HL-60 (cell line): ENCODE measurements at regions not wholly inside any gene's neighbourhood (a gene's known extent, or its start where the extent isn't known, plus 50 kb on each side); places are given as distances from the start of the nearest gene placed in this dataset.
A peak's percentile ranks its signal among the peaks of the same experiment; 100 is the strongest.
"Not testable (repeated sequence)": the region's sequence is repeated elsewhere in the genome, so short reads cannot be mapped to it uniquely, and the experiment has no call there.

Experiments used
- DNase-seq, 2 experiments: peaks; one replicate each; pipeline ENCODE4 v3.0.0-alpha.2; 2010 to 2020; ENCODE audit warnings: low read depth in 1 of 2, low spot score in 1 of 2
- H3K27ac ChIP-seq: fragments of 250-450 bp; sonication (Bioruptor Pico); replicated peaks from 2 replicates; pipeline ENCODE4 v1.5.1; 2020; ENCODE audit warnings: mild to moderate bottlenecking, moderate library complexity
- H3K27me3 ChIP-seq: fragments of 250-450 bp; sonication (Bioruptor Pico); 2 replicates; pipeline ENCODE4 v1.5.1; 2021; ENCODE audit warnings: mild to moderate bottlenecking, moderate library complexity; ENCODE audit not compliant: insufficient read depth, poor library complexity, severe bottlenecking
- H3K4me3 ChIP-seq: replicated peaks from 2 replicates; pipeline ENCODE4 v1.5.1; 2011; ENCODE audit warnings: mild to moderate bottlenecking, control low read depth, low read length; ENCODE audit not compliant: insufficient read depth
- GABPA ChIP-seq: IDR thresholded peaks from 2 replicates; pipeline ENCODE4 v1.6.1; 2012; ENCODE audit warnings: low read depth
- POLR2AphosphoS5 ChIP-seq: IDR thresholded peaks from 2 replicates; pipeline ENCODE4 v1.6.1; 2012; ENCODE audit warnings: low read depth
- SPI1 ChIP-seq: IDR thresholded peaks from 2 replicates; pipeline ENCODE4 v1.6.1; 2012; ENCODE audit warnings: low read depth, mild to moderate bottlenecking, borderline replicate concordance
- TF ChIP-seq, protein P1 (sequence below): IDR thresholded peaks from 2 replicates; pipeline ENCODE4 v1.6.1; 2012; ENCODE audit warnings: low read depth; ENCODE audit not compliant: insufficient replicate concordance
- TF ChIP-seq, protein P2 (sequence below): IDR thresholded peaks from one replicate; pipeline ENCODE4 v1.5.1; 2011; ENCODE audit warnings: low read length, control low read depth, inconsistent platforms; ENCODE audit not compliant: insufficient read depth

DNA sequence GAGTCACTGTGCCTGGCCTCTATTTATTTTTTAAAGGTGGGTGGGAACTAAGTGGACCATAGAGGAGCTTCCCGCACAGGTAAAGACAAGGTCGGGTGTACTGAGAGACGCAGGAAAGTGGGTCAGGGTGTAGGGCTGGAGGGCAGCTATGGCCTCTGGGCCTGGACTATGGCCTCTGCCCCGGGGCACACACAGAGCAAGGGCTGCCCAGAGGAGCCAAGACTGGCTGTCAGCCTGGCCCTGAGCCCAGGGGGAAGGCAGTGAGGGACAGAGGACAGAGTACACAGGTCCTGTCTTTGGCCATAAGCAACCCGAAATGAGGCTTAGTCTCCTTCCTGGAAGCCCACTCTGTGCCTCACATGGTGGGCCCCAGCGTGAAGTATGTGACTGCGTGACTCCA is 102.1 kb upstream of the PRB2 start:
- no peak overlapping the region for H3K27ac ChIP-seq

DNA sequence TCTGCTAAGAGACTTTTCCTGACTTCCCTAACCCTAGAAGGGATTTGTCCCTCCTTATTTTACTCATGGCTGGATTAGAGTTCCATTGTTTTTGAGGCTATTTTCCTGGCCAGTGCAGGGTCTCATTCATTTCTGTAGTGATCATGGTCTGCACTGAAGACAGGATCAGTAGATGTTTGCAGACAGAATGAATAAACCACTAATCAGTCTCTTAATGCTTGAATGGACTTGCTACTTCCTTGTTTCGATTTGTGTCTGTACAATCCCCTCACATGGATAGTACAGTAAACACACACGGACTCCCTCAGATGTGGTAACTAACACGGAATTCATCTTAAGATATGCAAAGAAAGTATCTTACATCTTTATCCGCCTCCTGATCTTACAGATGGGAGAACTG is 102.6 kb upstream of the PRB2 start:
- TF ChIP-seq, protein P1, sequence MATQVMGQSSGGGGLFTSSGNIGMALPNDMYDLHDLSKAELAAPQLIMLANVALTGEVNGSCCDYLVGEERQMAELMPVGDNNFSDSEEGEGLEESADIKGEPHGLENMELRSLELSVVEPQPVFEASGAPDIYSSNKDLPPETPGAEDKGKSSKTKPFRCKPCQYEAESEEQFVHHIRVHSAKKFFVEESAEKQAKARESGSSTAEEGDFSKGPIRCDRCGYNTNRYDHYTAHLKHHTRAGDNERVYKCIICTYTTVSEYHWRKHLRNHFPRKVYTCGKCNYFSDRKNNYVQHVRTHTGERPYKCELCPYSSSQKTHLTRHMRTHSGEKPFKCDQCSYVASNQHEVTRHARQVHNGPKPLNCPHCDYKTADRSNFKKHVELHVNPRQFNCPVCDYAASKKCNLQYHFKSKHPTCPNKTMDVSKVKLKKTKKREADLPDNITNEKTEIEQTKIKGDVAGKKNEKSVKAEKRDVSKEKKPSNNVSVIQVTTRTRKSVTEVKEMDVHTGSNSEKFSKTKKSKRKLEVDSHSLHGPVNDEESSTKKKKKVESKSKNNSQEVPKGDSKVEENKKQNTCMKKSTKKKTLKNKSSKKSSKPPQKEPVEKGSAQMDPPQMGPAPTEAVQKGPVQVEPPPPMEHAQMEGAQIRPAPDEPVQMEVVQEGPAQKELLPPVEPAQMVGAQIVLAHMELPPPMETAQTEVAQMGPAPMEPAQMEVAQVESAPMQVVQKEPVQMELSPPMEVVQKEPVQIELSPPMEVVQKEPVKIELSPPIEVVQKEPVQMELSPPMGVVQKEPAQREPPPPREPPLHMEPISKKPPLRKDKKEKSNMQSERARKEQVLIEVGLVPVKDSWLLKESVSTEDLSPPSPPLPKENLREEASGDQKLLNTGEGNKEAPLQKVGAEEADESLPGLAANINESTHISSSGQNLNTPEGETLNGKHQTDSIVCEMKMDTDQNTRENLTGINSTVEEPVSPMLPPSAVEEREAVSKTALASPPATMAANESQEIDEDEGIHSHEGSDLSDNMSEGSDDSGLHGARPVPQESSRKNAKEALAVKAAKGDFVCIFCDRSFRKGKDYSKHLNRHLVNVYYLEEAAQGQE: no peak
- TF ChIP-seq, protein P2, sequence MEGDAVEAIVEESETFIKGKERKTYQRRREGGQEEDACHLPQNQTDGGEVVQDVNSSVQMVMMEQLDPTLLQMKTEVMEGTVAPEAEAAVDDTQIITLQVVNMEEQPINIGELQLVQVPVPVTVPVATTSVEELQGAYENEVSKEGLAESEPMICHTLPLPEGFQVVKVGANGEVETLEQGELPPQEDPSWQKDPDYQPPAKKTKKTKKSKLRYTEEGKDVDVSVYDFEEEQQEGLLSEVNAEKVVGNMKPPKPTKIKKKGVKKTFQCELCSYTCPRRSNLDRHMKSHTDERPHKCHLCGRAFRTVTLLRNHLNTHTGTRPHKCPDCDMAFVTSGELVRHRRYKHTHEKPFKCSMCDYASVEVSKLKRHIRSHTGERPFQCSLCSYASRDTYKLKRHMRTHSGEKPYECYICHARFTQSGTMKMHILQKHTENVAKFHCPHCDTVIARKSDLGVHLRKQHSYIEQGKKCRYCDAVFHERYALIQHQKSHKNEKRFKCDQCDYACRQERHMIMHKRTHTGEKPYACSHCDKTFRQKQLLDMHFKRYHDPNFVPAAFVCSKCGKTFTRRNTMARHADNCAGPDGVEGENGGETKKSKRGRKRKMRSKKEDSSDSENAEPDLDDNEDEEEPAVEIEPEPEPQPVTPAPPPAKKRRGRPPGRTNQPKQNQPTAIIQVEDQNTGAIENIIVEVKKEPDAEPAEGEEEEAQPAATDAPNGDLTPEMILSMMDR: no peak
- TF ChIP-seq POLR2AphosphoS5: no peak
- no peak for TF ChIP-seq SPI1
- no peak for TF ChIP-seq GABPA
- Histone ChIP-seq H3K27ac (no peak overlapping the region), H3K27me3 (no peaks in the 10 kb centered on the region), H3K4me3 (no peak overlapping the region)
- DNase-seq: no peak

More for the DNA sequence above, 102.1 kb upstream of the PRB2 start:
- Histone ChIP-seq H3K4me3 (no peak overlapping the region), H3K27me3 (no peaks in the 10 kb centered on the region)
- TF ChIP-seq, protein P2: no peak
- TF ChIP-seq GABPA (no peak), SPI1 (no peak), POLR2AphosphoS5 (no peak)
- TF ChIP-seq, protein P1: no peak
- DNase-seq: no peak

DNA sequence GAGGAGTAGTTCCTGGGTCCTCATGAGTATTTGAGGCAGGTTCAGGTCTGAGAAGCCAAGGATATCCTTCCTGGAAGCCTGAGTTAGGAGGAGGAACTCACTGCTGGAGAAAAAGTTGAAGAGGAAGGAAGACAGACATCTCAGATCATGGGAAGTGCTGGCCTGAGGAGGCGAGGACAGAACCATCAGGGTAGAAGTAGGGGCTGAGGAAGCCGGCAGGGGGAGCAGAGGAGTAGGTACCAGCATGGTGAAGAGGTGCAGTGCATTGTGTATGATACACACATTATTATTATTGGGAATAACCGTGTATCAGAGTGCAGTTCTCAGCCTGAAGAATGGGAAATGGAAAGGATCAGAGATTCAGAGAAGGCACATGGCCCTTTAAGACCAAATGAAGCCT is 103.2 kb upstream of the PRB2 start:
- H3K4me3 ChIP-seq, H3K27ac ChIP-seq, H3K27me3 ChIP-seq: not testable (repeated sequence)

More for the DNA sequence above, 103.2 kb upstream of the PRB2 start:
- DNase-seq: peak; percentile 5 to 46
- TF ChIP-seq, protein P2: peak; percentile 20
- TF ChIP-seq, protein P1: peak; percentile 65
